HUES48 (cell line): ENCODE measurements at regions not wholly inside any gene's neighbourhood (a gene's known extent, or its start where the extent isn't known, plus 50 kb on each side); places are given as distances from the start of the nearest gene placed in this dataset.

Source experiments
- H3K27ac ChIP-seq: one replicate; pipeline ENCODE4 v1.7.0; 2013; ENCODE audit warnings: low read depth, low read length, inconsistent platforms
- H3K27me3 ChIP-seq: 2 replicates; pipeline ENCODE4 v1.6.1; 2013; ENCODE audit warnings: mild to moderate bottlenecking, low read length; ENCODE audit not compliant: control insufficient read depth, insufficient read depth
- H3K36me3 ChIP-seq: 2 replicates; pipeline ENCODE4 v1.6.1; 2013; ENCODE audit warnings: low read length; ENCODE audit not compliant: control insufficient read depth, insufficient read depth
- H3K4me1 ChIP-seq: 2 replicates; pipeline ENCODE4 v1.6.1; 2013; ENCODE audit warnings: mild to moderate bottlenecking, low read length; ENCODE audit not compliant: control insufficient read depth, insufficient read depth
- H3K4me3 ChIP-seq: 2 replicates; pipeline ENCODE4 v1.5.1; 2013; ENCODE audit warnings: mild to moderate bottlenecking, low read depth, low read length
- H3K9ac ChIP-seq: 2 replicates; pipeline ENCODE4 v1.6.1; 2013; ENCODE audit warnings: mild to moderate bottlenecking, low read depth, low read length, moderate library complexity
- H3K9me3 ChIP-seq: 2 replicates; pipeline ENCODE4 v1.6.1; 2013; ENCODE audit warnings: low read length; ENCODE audit not compliant: control insufficient read depth, insufficient read depth

DNA sequence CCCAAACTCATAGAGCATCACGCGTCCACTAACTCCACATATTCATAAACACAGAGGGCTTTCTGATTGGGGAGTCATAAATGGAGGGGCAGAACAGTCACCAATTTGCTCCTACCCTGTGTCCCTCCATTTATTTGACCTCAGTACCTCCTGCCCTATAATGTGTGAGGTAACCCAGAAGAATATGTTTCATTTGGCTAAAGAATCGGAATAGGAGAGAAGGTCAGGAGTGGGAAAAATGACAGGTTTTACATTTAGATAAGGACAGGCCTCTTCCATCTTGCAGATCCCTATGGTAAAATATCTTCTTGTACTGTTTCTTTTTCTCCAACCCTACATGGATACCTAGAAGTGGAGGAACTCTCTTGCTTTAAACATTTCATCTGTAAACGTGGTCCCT is 578.0 kb downstream of the TUSC7 start:
- no peak overlapping the region for H3K9ac ChIP-seq
- no peaks in the 10 kb centered on the region for H3K36me3 ChIP-seq
- H3K27ac ChIP-seq = no peak overlapping the region
- no peak overlapping the region for H3K4me3 ChIP-seq
- H3K9me3 ChIP-seq = no peaks in the 10 kb centered on the region
- H3K4me1 ChIP-seq = peaks cover 11% of the 10 kb centered on the region; the same call in 1 of the 2 replicates
- no peaks in the 10 kb centered on the region for H3K27me3 ChIP-seq

DNA sequence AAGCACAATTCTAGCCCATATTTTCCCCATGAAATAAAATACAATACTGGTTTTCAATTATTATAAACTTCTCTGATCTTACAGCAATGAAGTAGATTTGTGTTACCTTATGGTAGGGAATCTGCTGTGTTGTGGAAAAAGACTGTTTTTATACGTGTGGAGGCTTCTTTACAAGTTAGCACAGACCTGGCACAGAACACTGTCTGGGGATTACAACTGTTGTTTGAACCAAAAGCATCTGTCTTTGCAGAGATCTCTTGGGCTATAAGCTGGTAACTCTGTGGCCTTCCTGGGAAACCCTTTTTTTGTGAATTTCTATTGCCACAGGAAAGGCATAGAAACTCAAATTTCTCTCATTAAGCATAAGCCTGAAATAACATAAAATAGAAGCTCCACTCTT is 581.9 kb downstream of the TUSC7 start:
- Histone ChIP-seq H3K9ac (no peak overlapping the region), H3K36me3 (no peaks in the 10 kb centered on the region), H3K9me3 (no peaks in the 10 kb centered on the region), H3K4me1 (peaks cover 11% of the 10 kb centered on the region; the same call in 1 of the 2 replicates), H3K4me3 (no peak overlapping the region), H3K27me3 (no peaks in the 10 kb centered on the region), H3K27ac (no peak overlapping the region)

GRCh38 chr3:117297065-117297464 is 587.5 kb downstream of the TUSC7 start:
- H3K4me3 ChIP-seq = no peak overlapping the region
- H3K9me3 ChIP-seq = no peaks in the 10 kb centered on the region
- no peak overlapping the region for H3K9ac ChIP-seq
- no peaks in the 10 kb centered on the region for H3K36me3 ChIP-seq
- H3K4me1 ChIP-seq = peaks cover 1% of the 10 kb centered on the region; the same call in 1 of the 2 replicates
- H3K27ac ChIP-seq = no peak overlapping the region
- H3K27me3 ChIP-seq = no peaks in the 10 kb centered on the region

DNA sequence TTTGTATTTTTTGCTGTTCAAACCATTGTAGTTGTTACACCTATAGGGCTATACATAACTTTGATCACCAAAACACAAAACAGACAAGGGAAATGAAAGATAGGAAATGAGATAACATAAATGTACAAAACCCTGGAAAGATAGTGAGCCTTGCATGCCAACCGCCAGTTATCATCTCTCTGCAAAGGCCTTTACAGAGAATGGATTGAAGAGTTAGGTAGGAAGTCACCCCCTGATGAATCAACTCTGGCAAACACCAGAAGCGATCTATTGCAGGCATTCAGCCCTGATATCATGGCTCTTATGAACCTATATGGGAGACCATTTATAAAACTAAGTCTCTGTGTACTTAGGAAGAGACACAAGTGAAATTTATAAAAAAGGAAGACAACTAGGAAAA is 588.0 kb downstream of the TUSC7 start:
- no peaks in the 10 kb centered on the region for H3K27me3 ChIP-seq
- H3K9ac ChIP-seq = no peak overlapping the region
- H3K9me3 ChIP-seq = no peaks in the 10 kb centered on the region
- no peak overlapping the region for H3K4me3 ChIP-seq
- no peaks in the 10 kb centered on the region for H3K36me3 ChIP-seq
- H3K27ac ChIP-seq = no peak overlapping the region
- H3K4me1 ChIP-seq = no peaks in the 10 kb centered on the region; the same call in 1 of the 2 replicates

- Histone ChIP-seq H3K27me3 (no peaks in the 10 kb centered on the region), H3K4me3 (no peak overlapping the region), H3K9me3 (no peaks in the 10 kb centered on the region), H3K4me1 (no peaks in the 10 kb centered on the region), H3K9ac (no peak overlapping the region), H3K36me3 (no peaks in the 10 kb centered on the region), H3K27ac (no peak overlapping the region)
Measured at GRCh38 chr3:117298273-117298672, 588.7 kb downstream of the TUSC7 start.

GRCh38 chr3:117302428-117302827 is 592.8 kb downstream of the TUSC7 start:
- no peaks in the 10 kb centered on the region for H3K9me3 ChIP-seq
- H3K27me3 ChIP-seq = no peaks in the 10 kb centered on the region
- H3K4me3 ChIP-seq = no peak overlapping the region
- no peaks in the 10 kb centered on the region for H3K4me1 ChIP-seq
- no peak overlapping the region for H3K9ac ChIP-seq
- no peaks in the 10 kb centered on the region for H3K36me3 ChIP-seq
- H3K27ac ChIP-seq = no peak overlapping the region

DNA sequence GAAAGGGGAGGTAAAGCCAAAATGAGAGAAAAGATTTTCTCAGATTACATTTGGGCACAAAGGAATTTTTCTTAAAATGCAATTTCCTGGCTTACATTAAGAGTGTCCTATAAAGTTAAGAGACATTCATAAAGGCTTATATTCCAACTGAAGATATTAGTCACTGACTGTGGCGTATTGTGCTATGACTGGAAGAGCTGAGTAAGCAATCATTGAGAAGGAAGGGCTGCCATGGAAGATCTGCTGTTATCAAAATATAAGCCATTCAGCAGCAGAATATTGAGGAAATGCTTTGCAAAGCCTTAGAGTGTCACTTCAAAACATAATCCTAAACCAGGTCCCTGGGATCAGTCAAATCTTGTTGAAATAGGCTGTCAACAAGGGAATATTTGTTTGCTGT is 593.9 kb downstream of the TUSC7 start:
- Histone ChIP-seq H3K36me3 (no peaks in the 10 kb centered on the region), H3K27me3 (no peaks in the 10 kb centered on the region), H3K9ac (no peak overlapping the region), H3K4me1 (no peaks in the 10 kb centered on the region), H3K9me3 (no peaks in the 10 kb centered on the region), H3K27ac (no peak overlapping the region), H3K4me3 (no peak overlapping the region)

DNA sequence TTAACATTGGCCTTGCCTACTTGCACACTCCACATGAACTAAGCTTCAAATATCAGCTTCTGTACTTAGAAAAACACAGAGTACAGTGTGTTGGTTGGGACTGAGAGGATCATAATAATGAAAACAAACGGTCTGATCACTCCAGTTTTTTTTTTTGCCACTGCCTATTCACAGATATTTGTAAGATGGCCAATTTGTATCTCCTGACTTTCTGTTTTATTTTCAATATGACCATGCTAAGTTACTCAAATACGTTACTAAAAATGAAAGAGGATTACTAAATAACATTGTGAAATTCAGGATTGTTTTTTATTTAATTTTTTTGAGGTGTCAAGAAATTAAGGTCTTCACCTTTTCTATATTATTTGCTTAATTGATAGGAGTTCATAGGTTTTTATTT is 595.1 kb downstream of the TUSC7 start:
- H3K4me1 ChIP-seq = no peaks in the 10 kb centered on the region
- no peak overlapping the region for H3K9ac ChIP-seq
- H3K27ac ChIP-seq = no peak overlapping the region
- no peaks in the 10 kb centered on the region for H3K27me3 ChIP-seq
- no peaks in the 10 kb centered on the region for H3K9me3 ChIP-seq
- no peaks in the 10 kb centered on the region for H3K36me3 ChIP-seq
- H3K4me3 ChIP-seq = no peak overlapping the region

GRCh38 chr3:117305681-117306080 is 596.1 kb downstream of the TUSC7 start:
- Histone ChIP-seq H3K4me3 (no peak overlapping the region), H3K4me1 (no peaks in the 10 kb centered on the region), H3K27ac (no peak overlapping the region), H3K36me3 (no peaks in the 10 kb centered on the region), H3K9ac (no peak overlapping the region), H3K27me3 (no peaks in the 10 kb centered on the region), H3K9me3 (no peaks in the 10 kb centered on the region)

- H3K9me3 ChIP-seq = no peaks in the 10 kb centered on the region
- no peak overlapping the region for H3K27ac ChIP-seq
- H3K4me3 ChIP-seq = no peak overlapping the region
- H3K27me3 ChIP-seq = no peaks in the 10 kb centered on the region
- no peaks in the 10 kb centered on the region for H3K36me3 ChIP-seq
- H3K4me1 ChIP-seq = no peaks in the 10 kb centered on the region
- H3K9ac ChIP-seq = no peak overlapping the region
Measured at GRCh38 chr3:117306299-117306698, 596.7 kb downstream of the TUSC7 start.

DNA sequence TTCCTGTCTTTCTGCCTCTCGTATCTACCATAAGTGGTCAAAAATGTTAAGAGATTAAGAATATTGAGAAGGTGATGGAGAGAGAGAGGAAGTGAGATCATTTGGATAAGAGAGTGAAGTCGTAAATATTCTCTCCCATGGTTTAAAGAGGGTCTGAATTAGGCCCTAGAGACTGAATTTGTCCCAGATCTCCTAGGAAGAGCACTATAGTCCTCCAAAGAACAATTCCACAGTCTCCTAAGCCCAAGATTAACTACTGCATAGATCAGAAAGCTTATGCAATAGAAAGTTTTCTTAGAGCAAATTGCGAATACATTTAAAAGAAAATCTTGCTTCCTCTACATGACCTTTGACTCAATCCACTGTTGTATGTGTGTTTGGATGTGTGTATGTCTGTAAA is 598.8 kb downstream of the TUSC7 start:
- no peaks in the 10 kb centered on the region for H3K9me3 ChIP-seq
- H3K9ac ChIP-seq = no peak overlapping the region
- H3K4me1 ChIP-seq = no peaks in the 10 kb centered on the region
- no peaks in the 10 kb centered on the region for H3K36me3 ChIP-seq
- H3K27ac ChIP-seq = no peak overlapping the region
- no peak overlapping the region for H3K4me3 ChIP-seq
- no peaks in the 10 kb centered on the region for H3K27me3 ChIP-seq

DNA sequence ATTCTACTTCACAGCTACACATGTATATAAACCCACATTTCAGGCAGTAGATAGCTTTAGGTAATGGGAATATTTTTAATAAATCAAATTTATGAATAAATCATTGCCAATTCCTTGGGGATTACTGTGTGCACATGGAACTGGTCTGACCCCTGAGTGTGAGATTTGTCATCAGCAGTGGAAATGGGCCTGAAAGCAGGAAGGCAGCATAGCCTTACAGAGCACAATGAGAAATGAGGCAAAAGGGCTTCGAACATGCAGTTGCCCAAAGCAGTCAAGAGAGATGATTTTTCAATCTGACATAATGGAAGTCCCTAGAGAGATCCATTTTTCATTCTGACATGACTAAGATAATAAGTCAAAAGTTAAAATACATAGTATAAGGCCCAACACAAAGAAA is 599.2 kb downstream of the TUSC7 start:
- Histone ChIP-seq H3K27ac (no peak overlapping the region), H3K27me3 (no peaks in the 10 kb centered on the region), H3K4me3 (no peak overlapping the region), H3K9ac (no peak overlapping the region), H3K9me3 (no peaks in the 10 kb centered on the region), H3K4me1 (0 out of 2 replicates have a peak, but pooled peaks cover 2% of the 10 kb centered on the region), H3K36me3 (no peaks in the 10 kb centered on the region)
